ENCODE measurements at regions not wholly inside any gene's neighbourhood (a gene's known extent, or its start where the extent isn't known, plus 50 kb on each side); places are given as distances from the start of the nearest gene placed in this dataset.

DNA sequence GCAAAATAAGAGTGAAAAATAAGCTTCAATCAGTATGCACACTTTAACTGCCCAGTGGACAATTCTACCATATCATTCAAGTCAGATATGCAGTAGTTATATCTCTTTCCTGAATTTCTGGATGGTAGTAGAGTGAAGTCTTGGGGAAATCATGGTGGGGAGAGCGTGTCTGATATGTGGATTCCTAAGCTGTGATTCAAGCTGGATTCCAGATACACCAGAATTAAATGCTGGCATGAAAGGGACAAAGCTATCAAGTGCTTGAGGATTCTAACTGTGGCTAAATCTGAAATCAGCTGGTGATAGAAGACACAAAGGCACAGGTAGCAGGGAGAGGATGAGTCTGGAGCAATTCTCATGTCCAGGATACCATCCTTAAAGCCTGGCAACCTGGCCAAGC is 323.5 kb downstream of the DUSP10 start:
- TF ChIP-seq EZH2phosphoT487 (IDR thresholded peaks at IDR 0.05; ENCODE audit: insufficient read depth, low read depth), result no peak
- no peak for TF ChIP-seq EZH2 (IDR thresholded peaks at IDR 0.05; ENCODE audit: insufficient read depth, poor library complexity, severe bottlenecking)
